ENCODE measurements at regions not wholly inside any gene's neighbourhood (a gene's known extent, or its start where the extent isn't known, plus 50 kb on each side); places are given as distances from the start of the nearest gene placed in this dataset.

DNA sequence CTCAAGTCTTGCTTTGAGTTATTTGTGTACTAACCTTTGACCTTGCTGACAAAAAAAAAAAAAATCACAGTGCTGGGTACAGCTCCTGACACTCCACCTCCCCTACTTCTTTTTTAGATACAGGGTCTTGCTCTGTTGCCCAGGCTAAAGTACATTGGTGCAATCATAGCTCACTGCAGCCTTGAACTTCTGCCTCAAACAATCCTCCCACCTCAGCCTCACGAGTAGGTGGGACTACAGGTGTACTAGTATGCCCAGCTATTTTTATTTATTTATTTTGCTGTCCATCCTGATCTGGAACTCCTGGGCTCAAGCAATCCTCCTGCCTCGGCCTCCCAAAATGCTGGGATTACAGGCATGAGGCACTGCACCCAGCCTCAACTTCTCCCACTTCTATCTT lies 57.2 kb upstream of the KCNMB1 start:
- FAIRE-seq (no peak), DNase-seq (ENCODE audit: low read depth in 1 of 2, low spot score in 2 of 2) (no peak)
- Histone ChIP-seq H3K18ac (ENCODE audit: extremely low read depth, low read length) (no peak overlapping the region), H3K23ac (ENCODE audit: insufficient read length) (no peak overlapping the region), H2AK5ac (ENCODE audit: low read depth, low read length) (no peak overlapping the region), H3K4me1 (replicated peaks in 1 of 4; ENCODE audit: control insufficient read depth in 3 of 4, insufficient read depth in 4 of 4, low read length in 3 of 4) (no peaks in the 10 kb centered on the region; a peak in 1 of 7 replicates), H3K27me3 (replicated peaks in 1 of 4; ENCODE audit: control insufficient read depth in 3 of 4, extremely low read depth in 1 of 4, insufficient read depth in 3 of 4, low read length in 3 of 4) (no peaks in the 10 kb centered on the region), H3K23me2 (ENCODE audit: low read depth, low read length) (no peaks in the 10 kb centered on the region), H3K4me3 (ENCODE audit: extremely low read depth in 1 of 4, insufficient read depth in 2 of 4, low read depth in 3 of 4, low read length in 4 of 4) (no peak overlapping the region), H3K27ac (ENCODE audit: low read depth, low read length) (no peak overlapping the region), H3K4ac (replicated peaks; ENCODE audit: insufficient read length, low read depth, low read length) (no peak overlapping the region), H3K14ac (ENCODE audit: insufficient read length) (no peak overlapping the region), H3K36me3 (ENCODE audit: control insufficient read depth in 2 of 4, insufficient read depth in 4 of 4, low read length in 3 of 4) (no peaks in the 10 kb centered on the region), H3K79me1 (ENCODE audit: low read depth, low read length) (no peaks in the 10 kb centered on the region), H2BK5ac (ENCODE audit: low read depth, low read length) (no peak overlapping the region), H2AFZ (ENCODE audit: low read length) (no peak overlapping the region), H4K8ac (ENCODE audit: extremely low read depth, insufficient read depth, low read length) (no peak overlapping the region), H2BK12ac (ENCODE audit: low read depth, low read length) (no peak overlapping the region), H3K9ac (replicated peaks in 1 of 4; ENCODE audit: extremely low read depth in 1 of 4, low read depth in 3 of 4, low read length in 3 of 4) (no peak overlapping the region), H3K79me2 (ENCODE audit: control insufficient read depth in 1 of 2, insufficient read depth in 2 of 2, low read length in 2 of 2) (no peaks in the 10 kb centered on the region), H3K56ac (replicated peaks; ENCODE audit: insufficient read length, low read depth, low read length) (no peak overlapping the region), H2BK120ac (replicated peaks; ENCODE audit: low read depth, low read length) (no peak overlapping the region), H2BK15ac (ENCODE audit: low read length) (no peak overlapping the region), H3K4me2 (ENCODE audit: insufficient read depth in 1 of 2, low read depth in 2 of 2, low read length in 2 of 2) (no peak overlapping the region), H4K91ac (replicated peaks; ENCODE audit: insufficient read length, low read length) (no peak overlapping the region), H4K5ac (ENCODE audit: insufficient read length, low read depth, low read length) (no peak overlapping the region), H3K9me3 (ENCODE audit: insufficient read depth in 2 of 2, low read depth in 1 of 2, low read length in 1 of 2) (peaks cover 7 to 12% of the 10 kb centered on the region in 2 experiments; a peak in 2 of 4 replicates), H2BK20ac (ENCODE audit: low read length) (no peak overlapping the region), H4K20me1 (replicated peaks in 1 of 2; ENCODE audit: control insufficient read depth in 1 of 2, insufficient read depth in 2 of 2, low read length in 2 of 2) (no peaks in the 10 kb centered on the region)
- TF ChIP-seq GABPA (IDR thresholded peaks at IDR 0.05; ENCODE audit: borderline replicate concordance, insufficient read depth, low read length): no peak
- no peak for TF ChIP-seq SUZ12 (IDR thresholded peaks at IDR 0.05; ENCODE audit: low read length)
- no peak for TF ChIP-seq KDM1A (IDR thresholded peaks at IDR 0.05; ENCODE audit: borderline replicate concordance, low read length)
- no peak for TF ChIP-seq SP4 (IDR thresholded peaks at IDR 0.05; ENCODE audit: low read length)
- no peak for TF ChIP-seq RXRA (IDR thresholded peaks at IDR 0.05; ENCODE audit: insufficient read depth, low read depth, low read length)
- no peak for TF ChIP-seq BCL11A (IDR thresholded peaks at IDR 0.05; ENCODE audit: low read depth in 2 of 2, low read length in 2 of 2)
- no peak for TF ChIP-seq KDM5A (IDR thresholded peaks at IDR 0.05; ENCODE audit: low read length)
- no peak for TF ChIP-seq KDM4A (IDR thresholded peaks at IDR 0.05; ENCODE audit: low read depth, low read length, severe bottlenecking)
- no peak for TF ChIP-seq ZNF274 (IDR thresholded peaks at IDR 0.05; ENCODE audit: borderline replicate concordance, extremely low read depth, low read length)
- no peak for TF ChIP-seq HDAC6 (IDR thresholded peaks at IDR 0.05; ENCODE audit: low read depth, low read length)
- TF ChIP-seq TAF7 (optimal IDR thresholded peaks at IDR 0.05; ENCODE audit: borderline replicate concordance, low read depth, low read length): no peak
- no peak for TF ChIP-seq SIX5 (IDR thresholded peaks at IDR 0.05; ENCODE audit: low read depth, low read length)
- ChIA-PET CTCF (ENCODE audit: partially characterized antibody) (interaction anchor here (0.9 to 3.0 kb wide), 4 partner anchors 8 to 177 kb away, joined by 3 to 27 read pairs (median 5); no protein-coding TSS in a partner anchor), POLR2A (ENCODE audit: partially characterized antibody) (interaction anchor here (1.8 kb wide), 1 partner anchor 11 kb away, joined by 3 read pairs; no protein-coding TSS in a partner anchor)
- WGBS, 2 experiments (ENCODE audit: extremely low coverage in 1 of 2, insufficient coverage in 1 of 2, insufficient read length in 1 of 2, insufficient replicate concordance in 2 of 2, low coverage in 1 of 2, low lambda C conversion rate in 2 of 2, missing lambda C conversion rate in 1 of 2): 91% methylated on average over 2 of the region's 2 CpGs; no CpG with 5 or more reads in 1 of the 2 experiments

All from H1 (cell line).